ENCODE measurements at regions not wholly inside any gene's neighbourhood (a gene's known extent, or its start where the extent isn't known, plus 50 kb on each side); places are given as distances from the start of the nearest gene placed in this dataset.

DNA sequence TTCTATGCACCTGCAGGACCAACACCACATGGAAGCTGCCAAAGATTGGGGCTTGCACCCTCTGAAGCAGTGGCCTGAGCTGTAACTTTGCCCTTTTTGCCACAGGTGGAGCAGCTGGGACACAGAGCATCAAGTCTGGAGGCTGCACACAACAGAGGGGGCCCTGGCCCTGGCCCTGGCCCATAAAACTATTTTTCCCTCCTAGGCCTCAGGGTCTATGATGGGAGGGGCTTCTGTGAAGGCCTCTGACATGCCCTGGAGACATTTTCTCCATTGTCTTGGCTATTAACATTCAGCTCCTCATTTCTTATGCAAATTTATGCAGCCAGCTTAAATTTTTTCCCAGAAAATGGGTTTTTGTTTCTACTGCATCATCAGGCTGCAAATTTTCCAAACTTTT is 335.5 kb downstream of the ARPP21 start:
- in situ Hi-C loops (cut with MboI; ENCODE audit: low pct_unique_long_range_greater_than_20kb, low sequenced_read_pairs, unreplicated experiment) = loop anchor here (25.0 kb wide), 1 partner anchor 737 kb away; no protein-coding TSS in a partner anchor
- no peak for DNase-seq (ENCODE audit: low spot score)
- TF ChIP-seq, protein P1, sequence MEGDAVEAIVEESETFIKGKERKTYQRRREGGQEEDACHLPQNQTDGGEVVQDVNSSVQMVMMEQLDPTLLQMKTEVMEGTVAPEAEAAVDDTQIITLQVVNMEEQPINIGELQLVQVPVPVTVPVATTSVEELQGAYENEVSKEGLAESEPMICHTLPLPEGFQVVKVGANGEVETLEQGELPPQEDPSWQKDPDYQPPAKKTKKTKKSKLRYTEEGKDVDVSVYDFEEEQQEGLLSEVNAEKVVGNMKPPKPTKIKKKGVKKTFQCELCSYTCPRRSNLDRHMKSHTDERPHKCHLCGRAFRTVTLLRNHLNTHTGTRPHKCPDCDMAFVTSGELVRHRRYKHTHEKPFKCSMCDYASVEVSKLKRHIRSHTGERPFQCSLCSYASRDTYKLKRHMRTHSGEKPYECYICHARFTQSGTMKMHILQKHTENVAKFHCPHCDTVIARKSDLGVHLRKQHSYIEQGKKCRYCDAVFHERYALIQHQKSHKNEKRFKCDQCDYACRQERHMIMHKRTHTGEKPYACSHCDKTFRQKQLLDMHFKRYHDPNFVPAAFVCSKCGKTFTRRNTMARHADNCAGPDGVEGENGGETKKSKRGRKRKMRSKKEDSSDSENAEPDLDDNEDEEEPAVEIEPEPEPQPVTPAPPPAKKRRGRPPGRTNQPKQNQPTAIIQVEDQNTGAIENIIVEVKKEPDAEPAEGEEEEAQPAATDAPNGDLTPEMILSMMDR (IDR thresholded peaks at IDR 0.05; ENCODE audit: extremely low read depth, insufficient read depth, missing control alignments) = no peak

DNA sequence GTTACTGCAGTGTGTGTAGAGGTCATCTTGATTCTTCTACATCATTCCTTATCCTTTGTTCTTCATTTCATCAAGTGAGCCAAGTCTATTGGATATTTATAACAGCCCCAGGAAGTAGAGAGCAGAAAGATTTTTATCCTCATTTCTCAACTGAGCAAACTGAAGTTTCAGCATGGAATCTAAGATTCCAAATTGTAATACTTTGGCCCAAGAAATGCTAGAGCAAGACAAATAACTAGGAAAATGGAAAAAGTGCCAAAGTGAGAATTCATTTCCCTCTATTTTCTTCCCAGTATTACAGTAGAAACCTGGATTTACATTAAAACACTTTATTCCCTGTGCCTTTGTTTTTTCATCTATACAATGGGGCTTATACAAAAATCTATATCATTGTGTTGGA is 346.8 kb downstream of the ARPP21 start:
- no peak for DNase-seq (ENCODE audit: low spot score)
- in situ Hi-C loops (cut with MboI; ENCODE audit: low pct_unique_long_range_greater_than_20kb, low sequenced_read_pairs, unreplicated experiment) = no loop called here
- TF ChIP-seq, protein P1 (IDR thresholded peaks at IDR 0.05; ENCODE audit: extremely low read depth, insufficient read depth, missing control alignments) = no peak

DNA sequence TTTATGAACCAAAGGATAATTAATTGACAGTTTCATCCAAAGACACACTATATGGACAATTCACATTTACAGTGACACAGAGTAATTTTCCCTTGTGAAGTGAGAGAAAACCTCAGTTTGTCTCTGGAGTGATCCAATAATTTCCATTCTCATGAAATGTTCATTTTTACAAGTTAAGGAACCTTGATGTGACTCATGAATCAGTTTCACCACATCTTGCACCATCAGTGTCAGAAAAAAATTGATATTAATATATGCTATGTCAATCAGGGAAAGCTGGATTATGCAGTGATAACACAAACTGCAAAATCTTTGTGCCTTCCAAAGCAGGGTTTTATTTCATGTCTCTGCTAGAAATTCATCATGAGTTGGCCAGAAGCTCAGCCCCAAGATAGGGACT is 348.1 kb downstream of the ARPP21 start:
- TF ChIP-seq, protein P1 (IDR thresholded peaks at IDR 0.05; ENCODE audit: extremely low read depth, insufficient read depth, missing control alignments) = no peak
- DNase-seq (ENCODE audit: low spot score) = no peak
- in situ Hi-C loops (cut with MboI; ENCODE audit: low pct_unique_long_range_greater_than_20kb, low sequenced_read_pairs, unreplicated experiment) = no loop called here

DNA sequence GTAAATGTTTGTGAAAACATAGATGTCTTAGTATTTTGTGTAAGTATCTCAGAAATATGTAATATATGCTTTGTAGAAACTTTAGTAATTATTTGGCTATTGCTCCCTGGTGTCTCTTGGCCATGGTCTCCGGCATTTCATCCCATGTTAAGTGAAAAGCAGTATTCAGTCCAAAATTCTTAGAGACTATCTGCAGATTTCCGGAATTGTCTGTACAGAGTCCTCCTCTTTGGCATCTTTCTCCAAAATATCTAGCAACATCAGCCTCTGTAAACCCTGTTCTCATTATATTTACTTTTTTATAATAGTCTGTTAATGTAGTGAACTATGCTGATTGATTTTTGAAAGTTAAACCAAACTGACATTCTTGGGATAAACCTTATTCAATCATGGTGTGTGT is 352.7 kb downstream of the ARPP21 start:
- TF ChIP-seq, protein P1 (IDR thresholded peaks at IDR 0.05; ENCODE audit: extremely low read depth, insufficient read depth, missing control alignments) = no peak
- DNase-seq (ENCODE audit: low spot score) = no peak
- in situ Hi-C loops (cut with MboI; ENCODE audit: low pct_unique_long_range_greater_than_20kb, low sequenced_read_pairs, unreplicated experiment) = no loop called here

DNA sequence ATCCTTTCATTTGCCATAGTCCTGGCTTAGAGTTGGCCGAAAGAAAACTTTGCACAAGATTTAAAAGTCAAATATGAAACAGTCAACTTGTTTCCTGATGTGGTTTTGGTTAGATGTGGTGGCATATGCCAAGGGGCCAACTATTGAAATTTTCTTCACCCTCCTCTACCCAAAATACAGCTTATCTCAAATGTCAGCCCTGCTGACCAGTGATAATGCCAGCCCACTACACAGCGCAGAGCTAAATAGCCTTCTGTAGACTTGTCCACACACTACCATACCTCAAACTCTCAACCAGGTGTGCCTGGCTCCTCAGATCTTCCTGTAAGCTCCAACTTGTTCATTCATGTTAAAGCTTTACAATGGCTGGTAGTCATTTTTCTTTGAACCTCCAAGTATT is 368.5 kb upstream of the STAC start:
- DNase-seq (ENCODE audit: low spot score) = no peak
- in situ Hi-C loops (cut with MboI; ENCODE audit: low pct_unique_long_range_greater_than_20kb, low sequenced_read_pairs, unreplicated experiment) = no loop called here
- TF ChIP-seq, protein P1 (IDR thresholded peaks at IDR 0.05; ENCODE audit: extremely low read depth, insufficient read depth, missing control alignments) = no peak

DNA sequence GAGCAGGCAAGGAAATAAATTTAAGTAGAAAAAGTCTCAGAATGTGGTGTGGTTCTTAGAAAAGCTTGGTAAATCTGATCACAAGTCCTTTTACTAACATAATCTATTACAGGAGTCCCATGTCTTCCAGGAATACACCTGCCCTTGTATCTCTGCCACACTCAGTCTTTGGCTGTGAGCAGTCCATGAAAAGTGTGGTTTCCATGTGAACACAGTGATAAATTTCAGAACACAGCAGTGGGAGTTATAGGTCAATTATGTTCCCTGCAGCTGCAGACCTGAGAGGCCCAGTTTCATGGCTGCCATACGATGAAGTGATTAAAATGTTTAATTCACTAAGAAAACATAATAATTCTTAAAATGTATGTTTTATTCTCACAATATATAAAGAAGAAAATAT is 366.9 kb upstream of the STAC start:
- in situ Hi-C loops (cut with MboI; ENCODE audit: low pct_unique_long_range_greater_than_20kb, low sequenced_read_pairs, unreplicated experiment) = no loop called here
- DNase-seq (ENCODE audit: low spot score) = no peak
- TF ChIP-seq, protein P1 (IDR thresholded peaks at IDR 0.05; ENCODE audit: extremely low read depth, insufficient read depth, missing control alignments) = no peak

DNA sequence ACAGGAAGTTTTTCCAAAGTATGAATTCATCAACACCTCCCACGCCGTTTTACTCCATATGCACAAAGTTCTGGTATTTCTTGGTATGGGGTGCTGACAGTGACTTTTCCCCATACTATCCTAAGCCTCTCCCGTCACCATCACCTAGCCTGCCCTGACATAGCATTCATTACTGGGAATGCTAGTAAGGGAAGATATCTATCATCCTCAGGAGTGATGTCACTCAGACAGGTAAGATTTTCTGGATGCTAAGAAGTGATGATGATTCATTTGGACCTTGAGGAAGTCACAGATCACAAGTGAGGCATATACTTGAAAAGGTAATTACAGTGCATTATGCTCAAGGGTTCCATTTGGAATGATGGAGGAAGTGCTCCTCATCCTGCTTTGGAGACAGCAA is 355.1 kb upstream of the STAC start:
- TF ChIP-seq, protein P1 (IDR thresholded peaks at IDR 0.05; ENCODE audit: extremely low read depth, insufficient read depth, missing control alignments) = no peak
- in situ Hi-C loops (cut with MboI; ENCODE audit: low pct_unique_long_range_greater_than_20kb, low sequenced_read_pairs, unreplicated experiment) = no loop called here
- DNase-seq (ENCODE audit: low spot score) = no peak
